Ishikawa (cell line): ENCODE measurements at regions not wholly inside any gene's neighbourhood (a gene's known extent, or its start where the extent isn't known, plus 50 kb on each side); places are given as distances from the start of the nearest gene placed in this dataset.

Experiments used
- CEBPB ChIP-seq: IDR thresholded peaks from 2 replicates; pipeline ENCODE4 v1.6.1; 2012
- CREB1 ChIP-seq: IDR thresholded peaks from 2 replicates; pipeline ENCODE4 v1.6.1; 2012; ENCODE audit warnings: low read depth
- EGR1 ChIP-seq: IDR thresholded peaks from 2 replicates; pipeline ENCODE4 v1.6.1; 2012
- EP300 ChIP-seq: IDR thresholded peaks from 2 replicates; pipeline ENCODE4 v1.6.1; 2012; ENCODE audit warnings: borderline replicate concordance
- FOXM1 ChIP-seq: IDR thresholded peaks from 2 replicates; pipeline ENCODE4 v1.6.1; 2012; ENCODE audit warnings: low read depth, borderline replicate concordance
- NFIC ChIP-seq: IDR thresholded peaks from 2 replicates; pipeline ENCODE4 v1.6.1; 2012
- RAD21 ChIP-seq: IDR thresholded peaks from 2 replicates; pipeline ENCODE4 v1.6.1; 2012; ENCODE audit warnings: low read depth
- TAF1 ChIP-seq: IDR thresholded peaks from 2 replicates; pipeline ENCODE4 v1.6.1; 2012; ENCODE audit warnings: low read depth, mild to moderate bottlenecking
- TCF12 ChIP-seq: IDR thresholded peaks from 2 replicates; pipeline ENCODE4 v1.6.1; 2012; ENCODE audit warnings: low read depth
- TEAD4 ChIP-seq: IDR thresholded peaks from 2 replicates; pipeline ENCODE4 v1.6.1; 2012
- YY1 ChIP-seq: IDR thresholded peaks from 2 replicates; pipeline ENCODE4 v1.6.1; 2012; ENCODE audit warnings: low read depth
- ZBTB7A ChIP-seq: IDR thresholded peaks from 2 replicates; pipeline ENCODE4 v1.6.1; 2012; ENCODE audit warnings: low read depth
- TF ChIP-seq, protein P1 (sequence below): IDR thresholded peaks from 2 replicates; pipeline ENCODE4 v1.6.1; 2012; ENCODE audit warnings: low read depth, mild to moderate bottlenecking
- TF ChIP-seq, protein P2 (sequence below): IDR thresholded peaks from 2 replicates; pipeline ENCODE4 v1.6.1; 2012
- TF ChIP-seq, protein P3 (sequence below): IDR thresholded peaks from 2 replicates; pipeline ENCODE4 v1.6.1; 2012

DNA sequence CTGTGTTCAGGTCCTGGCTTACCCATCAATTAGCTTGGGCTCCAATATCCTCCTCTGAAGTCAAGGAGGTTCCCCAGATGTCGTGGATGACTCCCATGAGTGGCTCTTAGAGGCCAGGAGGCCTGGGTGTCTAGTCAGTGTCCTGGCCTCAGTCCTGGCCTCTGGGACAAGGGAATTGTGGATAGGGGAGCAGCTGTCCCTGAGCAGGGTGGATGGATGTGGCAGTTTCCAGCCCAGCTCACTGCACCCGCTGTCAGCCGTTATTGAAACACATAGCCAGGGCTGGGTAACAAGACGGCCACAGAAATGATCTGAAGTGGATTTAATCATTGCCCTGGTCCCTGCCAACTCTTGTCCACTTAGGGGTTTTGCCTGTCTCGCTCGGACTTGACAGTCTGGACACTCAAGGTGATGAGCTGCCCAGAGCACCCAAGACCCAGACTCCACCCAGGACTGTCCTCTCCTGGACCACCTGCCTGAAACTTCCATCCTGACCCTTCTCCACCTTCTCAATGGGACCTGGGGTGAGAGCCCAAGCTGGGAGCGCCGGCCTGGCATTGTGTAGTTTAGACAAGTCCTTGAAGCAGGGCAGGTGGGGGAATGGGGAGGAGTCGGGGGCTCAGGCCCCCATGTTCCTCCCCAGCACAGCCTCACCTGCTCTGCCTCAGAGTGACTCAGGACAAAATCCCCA is 182.1 kb upstream of the SDK2 start:
- TF ChIP-seq CEBPB (no peak), EP300 (no peak), EGR1 (no peak), NFIC (no peak), YY1 (no peak), TEAD4 (no peak), CREB1 (no peak), RAD21 (no peak), FOXM1 (no peak), ZBTB7A (no peak), TCF12 (no peak), TAF1 (no peak)
- TF ChIP-seq, protein P1, sequence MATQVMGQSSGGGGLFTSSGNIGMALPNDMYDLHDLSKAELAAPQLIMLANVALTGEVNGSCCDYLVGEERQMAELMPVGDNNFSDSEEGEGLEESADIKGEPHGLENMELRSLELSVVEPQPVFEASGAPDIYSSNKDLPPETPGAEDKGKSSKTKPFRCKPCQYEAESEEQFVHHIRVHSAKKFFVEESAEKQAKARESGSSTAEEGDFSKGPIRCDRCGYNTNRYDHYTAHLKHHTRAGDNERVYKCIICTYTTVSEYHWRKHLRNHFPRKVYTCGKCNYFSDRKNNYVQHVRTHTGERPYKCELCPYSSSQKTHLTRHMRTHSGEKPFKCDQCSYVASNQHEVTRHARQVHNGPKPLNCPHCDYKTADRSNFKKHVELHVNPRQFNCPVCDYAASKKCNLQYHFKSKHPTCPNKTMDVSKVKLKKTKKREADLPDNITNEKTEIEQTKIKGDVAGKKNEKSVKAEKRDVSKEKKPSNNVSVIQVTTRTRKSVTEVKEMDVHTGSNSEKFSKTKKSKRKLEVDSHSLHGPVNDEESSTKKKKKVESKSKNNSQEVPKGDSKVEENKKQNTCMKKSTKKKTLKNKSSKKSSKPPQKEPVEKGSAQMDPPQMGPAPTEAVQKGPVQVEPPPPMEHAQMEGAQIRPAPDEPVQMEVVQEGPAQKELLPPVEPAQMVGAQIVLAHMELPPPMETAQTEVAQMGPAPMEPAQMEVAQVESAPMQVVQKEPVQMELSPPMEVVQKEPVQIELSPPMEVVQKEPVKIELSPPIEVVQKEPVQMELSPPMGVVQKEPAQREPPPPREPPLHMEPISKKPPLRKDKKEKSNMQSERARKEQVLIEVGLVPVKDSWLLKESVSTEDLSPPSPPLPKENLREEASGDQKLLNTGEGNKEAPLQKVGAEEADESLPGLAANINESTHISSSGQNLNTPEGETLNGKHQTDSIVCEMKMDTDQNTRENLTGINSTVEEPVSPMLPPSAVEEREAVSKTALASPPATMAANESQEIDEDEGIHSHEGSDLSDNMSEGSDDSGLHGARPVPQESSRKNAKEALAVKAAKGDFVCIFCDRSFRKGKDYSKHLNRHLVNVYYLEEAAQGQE, result no peak
- TF ChIP-seq, protein P2, sequence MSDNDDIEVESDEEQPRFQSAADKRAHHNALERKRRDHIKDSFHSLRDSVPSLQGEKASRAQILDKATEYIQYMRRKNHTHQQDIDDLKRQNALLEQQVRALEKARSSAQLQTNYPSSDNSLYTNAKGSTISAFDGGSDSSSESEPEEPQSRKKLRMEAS, result no peak
- TF ChIP-seq, protein P3, sequence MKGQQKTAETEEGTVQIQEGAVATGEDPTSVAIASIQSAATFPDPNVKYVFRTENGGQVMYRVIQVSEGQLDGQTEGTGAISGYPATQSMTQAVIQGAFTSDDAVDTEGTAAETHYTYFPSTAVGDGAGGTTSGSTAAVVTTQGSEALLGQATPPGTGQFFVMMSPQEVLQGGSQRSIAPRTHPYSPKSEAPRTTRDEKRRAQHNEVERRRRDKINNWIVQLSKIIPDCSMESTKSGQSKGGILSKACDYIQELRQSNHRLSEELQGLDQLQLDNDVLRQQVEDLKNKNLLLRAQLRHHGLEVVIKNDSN, result no peak

DNA sequence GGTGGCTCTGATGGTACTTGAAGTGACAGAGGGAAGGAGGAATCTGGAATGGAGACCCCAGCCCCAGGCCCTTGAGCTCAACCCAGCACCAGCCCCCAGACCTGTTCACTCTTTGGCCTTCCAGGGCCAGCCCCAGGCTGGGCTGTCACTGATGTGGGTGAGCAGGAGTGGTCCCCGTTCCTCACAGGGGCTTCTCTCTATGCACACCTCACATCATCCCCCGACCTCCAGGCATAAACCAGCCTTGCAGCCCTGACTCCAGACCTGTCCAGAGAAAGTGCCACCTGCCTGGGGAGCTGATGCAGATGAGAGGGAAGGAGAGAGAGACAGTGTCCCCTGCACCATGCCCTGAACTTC is 182.6 kb upstream of the SDK2 start:
- no peak for TF ChIP-seq EGR1
- no peak for TF ChIP-seq ZBTB7A
- TF ChIP-seq TAF1, result no peak
- TF ChIP-seq TCF12, result no peak
- no peak for TF ChIP-seq FOXM1
- TF ChIP-seq RAD21, result no peak
- TF ChIP-seq, protein P3, result no peak
- no peak for TF ChIP-seq YY1
- no peak for TF ChIP-seq TEAD4
- TF ChIP-seq, protein P1, result no peak
- TF ChIP-seq CREB1, result no peak
- TF ChIP-seq, protein P2, result no peak
- TF ChIP-seq EP300, result no peak
- TF ChIP-seq CEBPB, result no peak
- TF ChIP-seq NFIC, result no peak

DNA sequence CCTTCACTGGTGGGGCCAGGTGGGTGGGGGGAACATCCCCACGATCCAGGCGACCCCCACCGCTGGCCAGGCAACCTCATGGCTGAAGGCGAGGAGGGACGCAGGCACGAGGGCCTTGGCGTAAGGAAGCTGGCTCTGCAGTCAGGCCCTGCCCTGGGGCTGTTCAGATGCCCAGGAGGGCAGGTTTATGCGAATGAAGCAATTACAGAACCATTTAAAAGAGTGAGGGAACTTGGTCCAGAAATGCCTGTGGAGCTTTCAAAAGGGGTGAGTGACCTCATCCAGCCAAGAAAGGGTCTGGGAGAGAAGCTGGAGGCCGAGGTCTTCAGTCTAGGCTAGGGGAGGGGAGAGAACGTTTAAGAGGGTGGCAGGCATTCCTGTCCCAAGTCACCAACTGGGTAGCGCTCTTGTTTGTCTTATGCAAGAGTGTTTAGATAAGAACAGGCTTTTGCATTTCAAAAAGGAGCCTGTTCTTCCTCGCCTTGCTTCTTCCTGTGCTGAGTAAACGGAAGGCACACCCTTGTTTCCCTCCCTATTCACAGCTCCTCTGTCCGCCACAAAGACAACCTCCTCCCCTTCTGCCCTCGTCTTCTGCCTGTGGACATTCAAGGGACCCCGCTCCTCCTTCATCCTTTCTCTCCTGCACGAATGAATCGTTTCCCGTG is 183.5 kb upstream of the SDK2 start:
- TF ChIP-seq, protein P1, result no peak
- TF ChIP-seq EP300 (no peak), YY1 (no peak), ZBTB7A (no peak), RAD21 (no peak), TAF1 (no peak), FOXM1 (no peak), EGR1 (no peak), CEBPB (no peak), TEAD4 (no peak), NFIC (no peak)
- TF ChIP-seq, protein P3, result no peak
- TF ChIP-seq, protein P2, result no peak
